ENCODE measurements at regions not wholly inside any gene's neighbourhood (a gene's known extent, or its start where the extent isn't known, plus 50 kb on each side); places are given as distances from the start of the nearest gene placed in this dataset.

GRCh38 chr18:73881396-73881917, 266.2 kb downstream of the FBXO15 start:
- no peak for TF ChIP-seq CTCF (IDR thresholded peaks at IDR 0.05)
- H3K9me3 ChIP-seq = no peaks in the 10 kb centered on the region
- no peaks in the 10 kb centered on the region for H3K27me3 ChIP-seq
- H3K27ac ChIP-seq = no peak overlapping the region
- intact Hi-C loops (cut with DNase I) = no loop called here
- H3K36me3 ChIP-seq = no peaks in the 10 kb centered on the region
- H3K4me1 ChIP-seq = no peaks in the 10 kb centered on the region
- no peak overlapping the region for H3K4me3 ChIP-seq
- no peak for DNase-seq (ENCODE audit: low spot score in 2 of 2)

- Histone ChIP-seq H3K27me3 (no peaks in the 10 kb centered on the region), H3K9me3 (no peaks in the 10 kb centered on the region), H3K36me3 (no peaks in the 10 kb centered on the region), H3K4me1 (no peaks in the 10 kb centered on the region), H3K4me3 (no peak overlapping the region), H3K27ac (no peak overlapping the region)
- intact Hi-C loops (cut with DNase I) = no loop called here
- no peak for TF ChIP-seq CTCF (IDR thresholded peaks at IDR 0.05)
- no peak for DNase-seq (ENCODE audit: low spot score in 2 of 2)
Observed at GRCh38 chr18:73880387-73880786, 267.2 kb downstream of the FBXO15 start.

- no peak for TF ChIP-seq CTCF (IDR thresholded peaks at IDR 0.05)
- no peak overlapping the region for H3K4me3 ChIP-seq
- H3K36me3 ChIP-seq = no peaks in the 10 kb centered on the region
- no peaks in the 10 kb centered on the region for H3K27me3 ChIP-seq
- intact Hi-C loops (cut with DNase I) = no loop called here
- DNase-seq (ENCODE audit: low spot score in 2 of 2) = no peak
- no peak overlapping the region for H3K27ac ChIP-seq
- no peaks in the 10 kb centered on the region for H3K9me3 ChIP-seq
- H3K4me1 ChIP-seq = no peaks in the 10 kb centered on the region
Observed at GRCh38 chr18:73879766-73880165, 267.9 kb downstream of the FBXO15 start.

- no peak for TF ChIP-seq CTCF (IDR thresholded peaks at IDR 0.05)
- no peaks in the 10 kb centered on the region for H3K36me3 ChIP-seq
Observed at GRCh38 chr18:73879328-73879727, 268.3 kb downstream of the FBXO15 start.

GRCh38 chr18:73869182-73869581, 278.5 kb downstream of the FBXO15 start:
- TF ChIP-seq CTCF (IDR thresholded peaks at IDR 0.05) = no peak
- Histone ChIP-seq H3K27ac (no peak overlapping the region), H3K4me3 (no peak overlapping the region), H3K9me3 (no peaks in the 10 kb centered on the region), H3K27me3 (no peaks in the 10 kb centered on the region), H3K36me3 (no peaks in the 10 kb centered on the region), H3K4me1 (no peaks in the 10 kb centered on the region)
- DNase-seq (ENCODE audit: low spot score in 2 of 2) = no peak
- intact Hi-C loops (cut with DNase I) = no loop called here

More at GRCh38 chr18:73879328-73879727, 268.3 kb downstream of the FBXO15 start:
- intact Hi-C loops (cut with DNase I) = no loop called here
- DNase-seq (ENCODE audit: low spot score in 2 of 2) = no peak
- Histone ChIP-seq H3K4me3 (no peak overlapping the region), H3K4me1 (no peaks in the 10 kb centered on the region), H3K27ac (no peak overlapping the region), H3K27me3 (no peaks in the 10 kb centered on the region), H3K9me3 (no peaks in the 10 kb centered on the region)

GRCh38 chr18:73861771-73862170, 285.9 kb downstream of the FBXO15 start:
- no peak overlapping the region for H3K27ac ChIP-seq
- H3K9me3 ChIP-seq = no peaks in the 10 kb centered on the region
- intact Hi-C loops (cut with DNase I) = no loop called here
- H3K4me3 ChIP-seq = no peak overlapping the region
- H3K27me3 ChIP-seq = no peaks in the 10 kb centered on the region
- no peak for DNase-seq (ENCODE audit: low spot score in 2 of 2)
- no peaks in the 10 kb centered on the region for H3K4me1 ChIP-seq
- no peaks in the 10 kb centered on the region for H3K36me3 ChIP-seq
- no peak for TF ChIP-seq CTCF (IDR thresholded peaks at IDR 0.05)

Measured in ascending aorta (tissue), 2 donors.